ENCODE measurements at regions not wholly inside any gene's neighbourhood (a gene's known extent, or its start where the extent isn't known, plus 50 kb on each side); places are given as distances from the start of the nearest gene placed in this dataset.

DNA sequence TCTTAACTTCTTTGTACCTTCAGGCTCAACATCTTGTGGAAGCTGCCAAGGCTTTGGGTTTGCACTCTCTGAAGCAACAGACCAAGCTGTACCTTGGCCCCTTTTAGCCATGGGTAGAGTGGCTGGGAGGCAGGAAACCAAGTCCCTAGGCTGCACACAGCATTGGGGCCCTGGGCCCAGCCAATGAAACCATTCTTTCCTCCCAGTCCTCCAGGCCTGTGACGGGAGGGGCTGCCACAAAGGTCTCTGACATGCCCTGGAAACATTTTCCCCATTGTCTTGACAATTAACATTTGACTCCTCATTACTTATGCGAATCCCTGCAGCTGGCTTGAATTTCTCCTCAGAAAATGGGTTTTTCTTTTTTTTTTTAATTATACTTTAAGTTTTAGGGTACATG is 253.1 kb upstream of the GADL1 start:
- Histone ChIP-seq H3K4me1 (no peaks in the 10 kb centered on the region), H3K27ac (no peak overlapping the region), H3K9me3 (peaks cover 8 to 9% of the 10 kb centered on the region in 2 donors), H3K27me3 (no peaks in the 10 kb centered on the region), H3K36me3 (no peaks in the 10 kb centered on the region), H3K4me3 (no peak overlapping the region)
- no peak for DNase-seq (ENCODE audit: low spot score in 2 of 2)
- no peak for TF ChIP-seq POLR2AphosphoS5 (IDR thresholded peaks at IDR 0.05)
- intact Hi-C loops (cut with DNase I; ENCODE audit: low total_unique reads): loop anchor here (2.0 kb wide), 1 partner anchor 53 kb away; no protein-coding TSS in a partner anchor

DNA sequence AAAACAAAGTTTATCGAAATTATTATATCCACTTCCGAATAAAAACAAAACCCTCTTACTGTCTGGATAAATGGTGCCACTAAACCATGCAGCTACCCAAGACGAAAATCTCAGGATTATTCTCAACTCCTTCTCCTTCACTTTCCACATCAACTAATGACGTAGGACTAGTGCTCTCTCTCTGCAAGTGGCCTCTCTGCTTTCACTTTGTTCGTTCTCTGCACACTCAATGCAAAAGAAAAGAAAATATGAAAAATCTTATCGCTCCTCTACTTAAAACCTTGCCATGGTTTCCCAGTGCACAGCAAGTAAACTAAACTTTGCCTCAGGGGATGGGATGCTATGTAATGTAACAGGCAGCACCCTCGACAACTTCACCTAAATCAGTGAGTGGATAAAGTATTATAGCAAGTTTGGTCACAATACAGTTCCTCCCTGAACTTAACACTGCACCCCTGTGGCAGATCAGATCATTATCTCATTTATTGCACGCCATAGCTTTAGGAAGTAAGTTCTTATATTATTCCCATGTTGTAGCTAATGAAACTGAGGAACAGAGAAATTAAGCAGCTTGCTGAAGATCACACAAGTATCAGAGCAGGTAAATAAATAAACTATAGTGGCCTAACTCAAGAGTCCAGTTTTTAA is 262.7 kb upstream of the GADL1 start:
- intact Hi-C loops (cut with DNase I; ENCODE audit: low total_unique reads): loop anchor here (5.0 kb wide), 1 partner anchor 935 kb away; no protein-coding TSS in a partner anchor
- Histone ChIP-seq H3K27ac (no peak overlapping the region), H3K9me3 (no peaks in the 10 kb centered on the region), H3K36me3 (no peaks in the 10 kb centered on the region), H3K27me3 (no peaks in the 10 kb centered on the region), H3K4me3 (no peak overlapping the region), H3K4me1 (no peaks in the 10 kb centered on the region)
- no peak for TF ChIP-seq POLR2A (IDR thresholded peaks at IDR 0.05)
- TF ChIP-seq, protein P1, sequence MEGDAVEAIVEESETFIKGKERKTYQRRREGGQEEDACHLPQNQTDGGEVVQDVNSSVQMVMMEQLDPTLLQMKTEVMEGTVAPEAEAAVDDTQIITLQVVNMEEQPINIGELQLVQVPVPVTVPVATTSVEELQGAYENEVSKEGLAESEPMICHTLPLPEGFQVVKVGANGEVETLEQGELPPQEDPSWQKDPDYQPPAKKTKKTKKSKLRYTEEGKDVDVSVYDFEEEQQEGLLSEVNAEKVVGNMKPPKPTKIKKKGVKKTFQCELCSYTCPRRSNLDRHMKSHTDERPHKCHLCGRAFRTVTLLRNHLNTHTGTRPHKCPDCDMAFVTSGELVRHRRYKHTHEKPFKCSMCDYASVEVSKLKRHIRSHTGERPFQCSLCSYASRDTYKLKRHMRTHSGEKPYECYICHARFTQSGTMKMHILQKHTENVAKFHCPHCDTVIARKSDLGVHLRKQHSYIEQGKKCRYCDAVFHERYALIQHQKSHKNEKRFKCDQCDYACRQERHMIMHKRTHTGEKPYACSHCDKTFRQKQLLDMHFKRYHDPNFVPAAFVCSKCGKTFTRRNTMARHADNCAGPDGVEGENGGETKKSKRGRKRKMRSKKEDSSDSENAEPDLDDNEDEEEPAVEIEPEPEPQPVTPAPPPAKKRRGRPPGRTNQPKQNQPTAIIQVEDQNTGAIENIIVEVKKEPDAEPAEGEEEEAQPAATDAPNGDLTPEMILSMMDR (IDR thresholded peaks at IDR 0.05): no peak
- TF ChIP-seq POLR2AphosphoS5 (IDR thresholded peaks at IDR 0.05): no peak
- no peak for DNase-seq (ENCODE audit: low spot score in 2 of 2)

DNA sequence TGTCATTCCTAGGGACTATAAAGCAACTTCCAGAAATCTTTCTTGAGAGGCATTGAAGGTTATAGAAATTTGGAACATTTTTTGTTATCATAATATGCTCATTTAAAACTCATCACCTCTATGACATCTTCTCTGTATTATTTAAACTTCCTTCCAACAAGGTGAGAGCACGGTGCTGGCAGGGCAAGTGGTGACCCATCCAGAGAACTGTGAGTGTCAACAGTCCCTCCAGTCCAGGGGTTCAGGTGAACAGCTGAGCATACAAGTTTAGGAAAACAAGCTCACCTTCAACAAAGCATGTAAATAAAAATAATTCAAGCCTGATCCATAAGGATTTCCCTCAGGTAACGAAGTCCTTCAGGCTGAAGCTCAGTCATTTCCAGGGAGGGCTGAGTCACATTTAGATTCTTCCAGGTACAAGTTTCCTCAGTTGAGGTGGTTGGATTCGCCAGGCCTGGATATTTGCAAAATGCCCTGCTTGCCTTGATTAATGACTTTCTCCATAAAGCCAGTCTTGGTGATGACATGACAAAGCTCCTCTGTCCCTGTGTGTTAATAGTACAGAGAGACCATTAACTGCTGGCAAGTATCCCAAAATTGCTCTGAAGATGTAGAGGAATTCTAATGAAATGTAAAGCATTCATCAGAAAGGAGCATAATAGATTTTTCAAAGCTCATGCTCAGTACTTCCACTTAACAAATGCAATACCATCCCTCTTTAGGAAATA is 263.6 kb upstream of the GADL1 start:
- DNase-seq (ENCODE audit: low spot score in 2 of 2): no peak
- no peaks in the 10 kb centered on the region for H3K4me1 ChIP-seq
- no peaks in the 10 kb centered on the region for H3K36me3 ChIP-seq
- H3K4me3 ChIP-seq: no peak overlapping the region
- no peak overlapping the region for H3K27ac ChIP-seq
- intact Hi-C loops (cut with DNase I; ENCODE audit: low total_unique reads): loop anchor here (5.0 kb wide), 1 partner anchor 934 kb away; no protein-coding TSS in a partner anchor
- no peak for TF ChIP-seq POLR2AphosphoS5 (IDR thresholded peaks at IDR 0.05)
- TF ChIP-seq, protein P1 (IDR thresholded peaks at IDR 0.05): no peak
- no peaks in the 10 kb centered on the region for H3K27me3 ChIP-seq
- no peaks in the 10 kb centered on the region for H3K9me3 ChIP-seq

DNA sequence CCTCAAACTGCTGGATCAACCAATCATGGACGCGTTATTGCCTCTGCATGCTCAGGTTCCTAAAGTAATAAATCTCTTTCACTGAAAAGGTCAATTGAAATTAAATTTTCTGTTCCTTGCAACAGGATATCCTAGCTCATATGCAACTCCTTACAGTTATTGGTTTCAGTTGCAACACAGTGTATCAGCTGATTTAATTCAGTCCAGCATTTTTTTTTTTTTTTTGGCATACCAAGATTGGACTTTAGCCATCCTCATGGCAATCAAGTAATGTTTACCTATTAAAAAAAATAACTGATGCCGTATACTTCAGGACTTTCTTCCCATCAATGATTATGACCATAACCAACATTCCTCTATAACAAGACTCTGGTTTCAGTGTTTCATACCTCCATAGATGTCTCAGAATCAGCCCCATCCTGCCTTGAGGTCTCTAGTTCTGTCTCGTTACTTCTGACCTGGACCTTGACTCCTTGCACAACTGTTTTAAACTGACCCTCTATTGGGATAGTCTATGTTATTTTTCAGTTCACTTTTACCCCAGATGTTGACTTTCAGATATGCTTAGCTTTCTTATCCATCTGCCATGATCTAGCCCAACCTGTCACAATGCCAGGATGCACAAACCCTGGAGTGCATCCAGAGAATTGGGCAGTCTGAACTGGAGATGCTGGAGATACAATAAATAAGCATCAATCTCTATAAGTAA is 265.0 kb upstream of the GADL1 start:
- H3K36me3 ChIP-seq: no peaks in the 10 kb centered on the region
- no peaks in the 10 kb centered on the region for H3K27me3 ChIP-seq
- TF ChIP-seq POLR2AphosphoS5 (IDR thresholded peaks at IDR 0.05): no peak
- TF ChIP-seq, protein P1 (IDR thresholded peaks at IDR 0.05): no peak
- TF ChIP-seq POLR2A (IDR thresholded peaks at IDR 0.05): no peak
- no peaks in the 10 kb centered on the region for H3K9me3 ChIP-seq
- no peak for DNase-seq (ENCODE audit: low spot score in 2 of 2)
- no peaks in the 10 kb centered on the region for H3K4me1 ChIP-seq
- intact Hi-C loops (cut with DNase I; ENCODE audit: low total_unique reads): loop anchor here (5.0 kb wide), 1 partner anchor 933 kb away; no protein-coding TSS in a partner anchor
- no peak overlapping the region for H3K27ac ChIP-seq
- no peak overlapping the region for H3K4me3 ChIP-seq

DNA sequence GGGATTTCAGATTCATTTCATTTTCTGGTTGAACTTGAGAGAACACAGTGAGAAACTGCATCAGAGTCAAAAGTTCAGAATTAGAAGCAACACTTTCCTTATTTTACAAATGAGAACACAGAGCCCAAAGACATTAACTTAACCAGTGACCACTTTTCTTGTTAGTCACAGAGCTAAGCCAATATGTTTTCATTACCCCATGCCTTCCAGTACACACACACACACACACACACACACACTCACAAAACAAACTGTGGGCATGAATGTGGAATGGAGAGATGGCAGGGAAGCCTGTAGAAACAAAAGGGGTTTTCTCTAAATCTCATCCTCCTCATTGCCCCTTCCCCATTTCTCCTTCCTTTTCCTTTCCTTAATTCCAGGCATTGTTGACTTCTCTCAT is 267.4 kb upstream of the GADL1 start:
- no peak for DNase-seq (ENCODE audit: low spot score in 2 of 2)
- Histone ChIP-seq H3K4me3 (no peak overlapping the region), H3K9me3 (no peaks in the 10 kb centered on the region), H3K36me3 (no peaks in the 10 kb centered on the region), H3K4me1 (no peaks in the 10 kb centered on the region), H3K27ac (no peak overlapping the region), H3K27me3 (no peaks in the 10 kb centered on the region)
- intact Hi-C loops (cut with DNase I; ENCODE audit: low total_unique reads): no loop called here
- TF ChIP-seq POLR2AphosphoS5 (IDR thresholded peaks at IDR 0.05): no peak
- no peak for TF ChIP-seq POLR2A (IDR thresholded peaks at IDR 0.05)
- TF ChIP-seq, protein P1 (IDR thresholded peaks at IDR 0.05): no peak

Measured in breast epithelium (tissue), 4 donors.